GM12892 (cell line): ENCODE measurements at regions not wholly inside any gene's neighbourhood (a gene's known extent, or its start where the extent isn't known, plus 50 kb on each side); places are given as distances from the start of the nearest gene placed in this dataset.

ENCODE experiments used
- POLR2A ChIP-seq: IDR thresholded peaks from 2 replicates; pipeline ENCODE4 v1.6.1; 2011; ENCODE audit warnings: low read depth, low read length, control low read depth
- POLR2AphosphoS5 ChIP-seq: IDR thresholded peaks from 2 replicates; pipeline ENCODE4 v1.6.1; 2011; ENCODE audit warnings: low read depth, low read length, control low read depth
- TAF1 ChIP-seq: IDR thresholded peaks from 2 replicates; pipeline ENCODE4 v1.6.1; 2011; ENCODE audit warnings: low read depth, mild to moderate bottlenecking, control low read depth, low read length, borderline replicate concordance

GRCh38 chr3:117079997-117080396 is 370.4 kb downstream of the TUSC7 start:
- TF ChIP-seq TAF1 = no peak
- TF ChIP-seq POLR2AphosphoS5 = no peak
- no peak for TF ChIP-seq POLR2A
